GM12878 (cell line): ENCODE measurements at regions not wholly inside any gene's neighbourhood (a gene's known extent, or its start where the extent isn't known, plus 50 kb on each side); places are given as distances from the start of the nearest gene placed in this dataset.

Source experiments
- ATAC-seq: fragments of 200-7000 bp; cut with Tn5 transposase; 3 replicates; pipeline ENCODE4 v1.9.1; 2020; ENCODE audit warnings: mild to moderate bottlenecking, moderate library complexity
- BruUV-seq: library from RNA; stranded (reverse); fragments of 400-500 nt; replicated peaks from 2 replicates; lab custom pipeline; 2021; lab: Mats Ljungman, UMichigan
- CTCF ChIA-PET: fragments of 300-600 bp; sonication (Branson Sonifier 250); formaldehyde crosslinking; extraction: SDS; loops from one replicate; lab custom pipeline; 2021; ENCODE audit warnings: inconsistent platforms; lab: Yijun Ruan, JAX
- POLR2A ChIA-PET: fragments of 350-600 bp; formaldehyde crosslinking; extraction: SDS; loops from one replicate; lab custom pipeline; 2021; ENCODE audit warnings: inconsistent platforms; lab: Charles Lee
- RAD21 ChIA-PET: fragments of 300-600 bp; sonication (Branson Sonifier 250); formaldehyde crosslinking; loops from one replicate; lab custom pipeline; 2023; ENCODE audit warnings: antibody characterized with exemption; ENCODE audit not compliant: unreplicated experiment; lab: Charles Lee
- SMC1A ChIA-PET: fragments of 300-600 bp; sonication (Branson Sonifier 250); formaldehyde crosslinking; loops from one replicate; lab custom pipeline; 2023; ENCODE audit not compliant: unreplicated experiment, uncharacterized antibody; lab: Charles Lee
- DNase-seq: peaks from one replicate; pipeline ENCODE4 v3.0.0-alpha.2; 2011; ENCODE audit warnings: low read depth, low spot score
- FAIRE-seq: peaks from 3 replicates; lab custom pipeline; 2011; peaks lifted over from hg19 to GRCh38; lab: Jason Lieb, UNC
- H2AFZ ChIP-seq: 2 replicates; pipeline ENCODE4 v1.6.0; 2011; ENCODE audit warnings: low read depth, low read length, control low read depth; ENCODE audit not compliant: control insufficient read depth
- H3K27ac ChIP-seq: 2 replicates; pipeline ENCODE4 v1.5.1; 2011; ENCODE audit warnings: control low read depth; ENCODE audit not compliant: control insufficient read depth, insufficient read depth
- H3K27me3 ChIP-seq, 2 experiments: replicated peaks in 1 of 2; 2 replicates each; pipeline versions ENCODE4 v1.6.0 to v1.6.1; 2011; ENCODE audit warnings: low read length in 1 of 2; ENCODE audit not compliant: control insufficient read depth in 2 of 2, insufficient read depth in 2 of 2
- H3K36me3 ChIP-seq, 2 experiments: 2 replicates each; pipeline ENCODE4 v1.5.1; 2011; ENCODE audit warnings: low read length in 1 of 2; ENCODE audit not compliant: control insufficient read depth in 2 of 2, insufficient read depth in 2 of 2
- H3K4me1 ChIP-seq: 2 replicates; pipeline ENCODE4 v1.6.1; 2011; ENCODE audit warnings: mild to moderate bottlenecking, low read length, moderate library complexity, mixed read lengths; ENCODE audit not compliant: control insufficient read depth, insufficient read depth
- H3K4me2 ChIP-seq: 2 replicates; pipeline ENCODE4 v1.6.0; 2011; ENCODE audit warnings: control low read depth; ENCODE audit not compliant: control insufficient read depth, insufficient read depth
- H3K4me3 ChIP-seq: fragments of 200-600 bp; sonication (generic); 2 replicates; pipeline ENCODE4 v1.5.1; 2016
- H3K79me2 ChIP-seq: 2 replicates; pipeline ENCODE4 v1.6.0; 2011; ENCODE audit warnings: low read length; ENCODE audit not compliant: control insufficient read depth, insufficient read depth
- H3K9ac ChIP-seq: 2 replicates; pipeline ENCODE4 v1.8.0; 2011; ENCODE audit warnings: low read length, control low read depth, mixed read lengths; ENCODE audit not compliant: control insufficient read depth, insufficient read depth
- H3K9me3 ChIP-seq: replicated peaks from 3 replicates; pipeline ENCODE4 v1.5.1; 2011; ENCODE audit warnings: mild to moderate bottlenecking, low read length; ENCODE audit not compliant: control insufficient read depth, insufficient read depth
- H4K20me1 ChIP-seq: 2 replicates; pipeline ENCODE4 v1.6.0; 2011; ENCODE audit not compliant: control insufficient read depth, insufficient read depth
- ATF3 ChIP-seq: IDR thresholded peaks from 2 replicates; pipeline ENCODE4 v1.6.1; 2011; ENCODE audit warnings: low read depth, mild to moderate bottlenecking, low read length, moderate library complexity, borderline replicate concordance; ENCODE audit errors: extremely low read depth
- CBX5 ChIP-seq: sonication (generic); IDR thresholded peaks from 2 replicates; pipeline ENCODE4 v1.6.1; 2016; ENCODE audit warnings: low read depth, moderate library complexity, mild to moderate bottlenecking, inconsistent platforms
- HDAC6 ChIP-seq: fragments of 200-600 bp; sonication (generic); IDR thresholded peaks from one replicate; pipeline ENCODE4 v1.8.0; 2017; ENCODE audit warnings: antibody characterized with exemption; ENCODE audit not compliant: unreplicated experiment
- IRF4 ChIP-seq: IDR thresholded peaks from 2 replicates; pipeline ENCODE4 v1.6.1; 2011; ENCODE audit warnings: low read depth, low read length
- JUND ChIP-seq: IDR thresholded peaks from 2 replicates; pipeline ENCODE4 v1.6.1; 2012; ENCODE audit warnings: low read depth, mild to moderate bottlenecking, low read length, improper control_type of control experiment, moderate library complexity
- PAX5 ChIP-seq: IDR thresholded peaks from 2 replicates; pipeline ENCODE4 v1.6.1; 2011; ENCODE audit warnings: low read depth, low read length, borderline replicate concordance
- SIX5 ChIP-seq: IDR thresholded peaks from 2 replicates; pipeline ENCODE4 v1.6.1; 2011; ENCODE audit warnings: mild to moderate bottlenecking, low read depth, low read length, moderate library complexity; ENCODE audit not compliant: severe bottlenecking
- SMAD5 ChIP-seq: IDR thresholded peaks from 2 replicates; pipeline ENCODE4 v1.6.1; 2016; ENCODE audit warnings: antibody characterized with exemption, low read depth
- TAF1 ChIP-seq: IDR thresholded peaks from 2 replicates; pipeline ENCODE4 v1.6.1; 2011; ENCODE audit warnings: mild to moderate bottlenecking, low read depth, low read length, borderline replicate concordance
- TARDBP ChIP-seq: IDR thresholded peaks from 2 replicates; pipeline ENCODE4 v1.6.1; 2016; ENCODE audit warnings: borderline replicate concordance
- USF1 ChIP-seq: IDR thresholded peaks from 2 replicates; pipeline ENCODE4 v1.6.1; 2011; ENCODE audit warnings: borderline replicate concordance, low read depth, mild to moderate bottlenecking, moderate library complexity, mixed read lengths, low read length; ENCODE audit not compliant: insufficient read depth; ENCODE audit errors: extremely low read length
- ZZZ3 ChIP-seq: IDR thresholded peaks from 2 replicates; pipeline ENCODE4 v1.6.1; 2011; ENCODE audit warnings: low read depth; ENCODE audit not compliant: control insufficient read depth, insufficient read length
- WGBS: methylation state at CpG from one replicate; pipeline ENCODE4 v1.1.6; 2016; ENCODE audit warnings: low lambda C conversion rate; ENCODE audit not compliant: insufficient replicate concordance, insufficient coverage; ENCODE audit errors: missing lambda C conversion rate; 5-methylcytosine and 5-hydroxymethylcytosine counted together
- in situ Hi-C: fragments of 300-500 bp; cut with MboI; formaldehyde crosslinking; loops from 9 replicates; pipeline ENCODE4 v1.14.3; 2018; ENCODE audit warnings: mixed read lengths
- intact Hi-C: fragments of 100-400 bp; cut with micrococcal nuclease; formaldehyde crosslinking; loops from one replicate; pipeline ENCODE4 v1.14.2; 2022; ENCODE audit not compliant: unreplicated experiment
- TF ChIP-seq, protein P1 (sequence below): fragments of 450-650 bp; IDR thresholded peaks from 2 replicates; pipeline ENCODE4 v1.6.1; 2017; ENCODE audit warnings: mild to moderate bottlenecking, moderate library complexity
- TF ChIP-seq, protein P2 (sequence below): IDR thresholded peaks from 2 replicates; pipeline ENCODE4 v1.6.1; 2012; ENCODE audit warnings: low read length, inconsistent platforms
- TF ChIP-seq, protein P3 (sequence below): fragments of 450-650 bp; IDR thresholded peaks from 2 replicates; pipeline ENCODE4 v1.6.1; 2018; ENCODE audit warnings: borderline replicate concordance, mild to moderate bottlenecking; ENCODE audit not compliant: partially characterized antibody

DNA sequence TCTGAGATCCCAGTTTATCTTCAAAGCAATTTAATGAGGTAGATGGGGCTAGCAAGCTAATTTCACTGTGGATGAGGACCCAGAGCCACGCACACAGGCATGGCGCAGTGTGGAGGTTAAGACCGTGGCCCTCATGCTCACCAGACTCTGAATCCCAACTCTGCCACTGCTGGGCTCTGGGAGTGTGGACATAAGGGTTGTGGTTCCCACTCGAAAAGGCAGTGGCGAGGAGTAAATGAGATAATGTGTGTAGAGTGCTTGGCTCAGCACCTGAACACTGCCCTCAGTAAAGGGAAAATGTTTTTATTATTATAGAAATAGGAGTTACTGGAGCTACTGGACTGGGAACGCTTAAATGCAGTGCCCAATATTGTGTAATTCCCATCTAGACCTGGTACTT, 243.5 kb upstream of the TPM1 start (continued):
- no peak for TF ChIP-seq JUND
- TF ChIP-seq, protein P1, sequence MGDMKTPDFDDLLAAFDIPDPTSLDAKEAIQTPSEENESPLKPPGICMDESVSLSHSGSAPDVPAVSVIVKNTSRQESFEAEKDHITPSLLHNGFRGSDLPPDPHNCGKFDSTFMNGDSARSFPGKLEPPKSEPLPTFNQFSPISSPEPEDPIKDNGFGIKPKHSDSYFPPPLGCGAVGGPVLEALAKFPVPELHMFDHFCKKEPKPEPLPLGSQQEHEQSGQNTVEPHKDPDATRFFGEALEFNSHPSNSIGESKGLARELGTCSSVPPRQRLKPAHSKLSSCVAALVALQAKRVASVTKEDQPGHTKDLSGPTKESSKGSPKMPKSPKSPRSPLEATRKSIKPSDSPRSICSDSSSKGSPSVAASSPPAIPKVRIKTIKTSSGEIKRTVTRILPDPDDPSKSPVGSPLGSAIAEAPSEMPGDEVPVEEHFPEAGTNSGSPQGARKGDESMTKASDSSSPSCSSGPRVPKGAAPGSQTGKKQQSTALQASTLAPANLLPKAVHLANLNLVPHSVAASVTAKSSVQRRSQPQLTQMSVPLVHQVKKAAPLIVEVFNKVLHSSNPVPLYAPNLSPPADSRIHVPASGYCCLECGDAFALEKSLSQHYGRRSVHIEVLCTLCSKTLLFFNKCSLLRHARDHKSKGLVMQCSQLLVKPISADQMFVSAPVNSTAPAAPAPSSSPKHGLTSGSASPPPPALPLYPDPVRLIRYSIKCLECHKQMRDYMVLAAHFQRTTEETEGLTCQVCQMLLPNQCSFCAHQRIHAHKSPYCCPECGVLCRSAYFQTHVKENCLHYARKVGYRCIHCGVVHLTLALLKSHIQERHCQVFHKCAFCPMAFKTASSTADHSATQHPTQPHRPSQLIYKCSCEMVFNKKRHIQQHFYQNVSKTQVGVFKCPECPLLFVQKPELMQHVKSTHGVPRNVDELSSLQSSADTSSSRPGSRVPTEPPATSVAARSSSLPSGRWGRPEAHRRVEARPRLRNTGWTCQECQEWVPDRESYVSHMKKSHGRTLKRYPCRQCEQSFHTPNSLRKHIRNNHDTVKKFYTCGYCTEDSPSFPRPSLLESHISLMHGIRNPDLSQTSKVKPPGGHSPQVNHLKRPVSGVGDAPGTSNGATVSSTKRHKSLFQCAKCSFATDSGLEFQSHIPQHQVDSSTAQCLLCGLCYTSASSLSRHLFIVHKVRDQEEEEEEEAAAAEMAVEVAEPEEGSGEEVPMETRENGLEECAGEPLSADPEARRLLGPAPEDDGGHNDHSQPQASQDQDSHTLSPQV, result no peak
- no peak for TF ChIP-seq USF1

- no peak overlapping the region for H2AFZ ChIP-seq
- SMC1A ChIA-PET, result no interaction called here
- no peaks in the 10 kb centered on the region for H3K36me3 ChIP-seq
- no peak overlapping the region for H3K9ac ChIP-seq
- ATAC-seq (no peak), DNase-seq (no peak), FAIRE-seq (no peak)
- no peaks in the 10 kb centered on the region for H3K9me3 ChIP-seq
- no peak overlapping the region for H3K4me2 ChIP-seq
- POLR2A ChIA-PET, result no interaction called here
- no peaks in the 10 kb centered on the region for H3K4me1 ChIP-seq
- CTCF ChIA-PET, result no interaction called here
- 48% methylated on average over 3 of the region's 3 CpGs for WGBS
- in situ Hi-C loops (no loop called here), intact Hi-C loops (no loop called here)
- peaks cover 1 to 2% of the 10 kb centered on the region in 2 experiments; a peak in 1 of 4 replicates for H3K27me3 ChIP-seq
- H3K79me2 ChIP-seq, result no peaks in the 10 kb centered on the region
- no peak overlapping the region for H3K27ac ChIP-seq
- BruUV-seq, result no TSS peak
- no peaks in the 10 kb centered on the region for H4K20me1 ChIP-seq
- RAD21 ChIA-PET, result no interaction called here
- no peak overlapping the region for H3K4me3 ChIP-seq
- TF ChIP-seq HDAC6, result no peak
- TF ChIP-seq, protein P2, sequence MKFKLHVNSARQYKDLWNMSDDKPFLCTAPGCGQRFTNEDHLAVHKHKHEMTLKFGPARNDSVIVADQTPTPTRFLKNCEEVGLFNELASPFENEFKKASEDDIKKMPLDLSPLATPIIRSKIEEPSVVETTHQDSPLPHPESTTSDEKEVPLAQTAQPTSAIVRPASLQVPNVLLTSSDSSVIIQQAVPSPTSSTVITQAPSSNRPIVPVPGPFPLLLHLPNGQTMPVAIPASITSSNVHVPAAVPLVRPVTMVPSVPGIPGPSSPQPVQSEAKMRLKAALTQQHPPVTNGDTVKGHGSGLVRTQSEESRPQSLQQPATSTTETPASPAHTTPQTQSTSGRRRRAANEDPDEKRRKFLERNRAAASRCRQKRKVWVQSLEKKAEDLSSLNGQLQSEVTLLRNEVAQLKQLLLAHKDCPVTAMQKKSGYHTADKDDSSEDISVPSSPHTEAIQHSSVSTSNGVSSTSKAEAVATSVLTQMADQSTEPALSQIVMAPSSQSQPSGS, result no peak
- no peak for TF ChIP-seq IRF4
- no peak for TF ChIP-seq CBX5
- TF ChIP-seq TAF1, result no peak
- TF ChIP-seq, protein P3, sequence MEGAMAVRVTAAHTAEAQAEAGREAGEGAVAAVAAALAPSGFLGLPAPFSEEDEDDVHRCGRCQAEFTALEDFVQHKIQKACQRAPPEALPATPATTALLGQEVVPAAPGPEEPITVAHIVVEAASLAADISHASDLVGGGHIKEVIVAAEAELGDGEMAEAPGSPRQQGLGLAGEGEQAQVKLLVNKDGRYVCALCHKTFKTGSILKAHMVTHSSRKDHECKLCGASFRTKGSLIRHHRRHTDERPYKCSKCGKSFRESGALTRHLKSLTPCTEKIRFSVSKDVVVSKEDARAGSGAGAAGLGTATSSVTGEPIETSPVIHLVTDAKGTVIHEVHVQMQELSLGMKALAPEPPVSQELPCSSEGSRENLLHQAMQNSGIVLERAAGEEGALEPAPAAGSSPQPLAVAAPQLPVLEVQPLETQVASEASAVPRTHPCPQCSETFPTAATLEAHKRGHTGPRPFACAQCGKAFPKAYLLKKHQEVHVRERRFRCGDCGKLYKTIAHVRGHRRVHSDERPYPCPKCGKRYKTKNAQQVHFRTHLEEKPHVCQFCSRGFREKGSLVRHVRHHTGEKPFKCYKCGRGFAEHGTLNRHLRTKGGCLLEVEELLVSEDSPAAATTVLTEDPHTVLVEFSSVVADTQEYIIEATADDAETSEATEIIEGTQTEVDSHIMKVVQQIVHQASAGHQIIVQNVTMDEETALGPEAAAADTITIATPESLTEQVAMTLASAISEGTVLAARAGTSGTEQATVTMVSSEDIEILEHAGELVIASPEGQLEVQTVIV, result no peak
- no peak for TF ChIP-seq ATF3
- TF ChIP-seq SIX5, result no peak
- no peak for TF ChIP-seq TARDBP
- TF ChIP-seq PAX5, result no peak
- TF ChIP-seq ZZZ3, result no peak
- TF ChIP-seq SMAD5, result no peak
Measured at GRCh38 chr15:62799919-62800318, 242.6 kb upstream of the TPM1 start.
